Activated naive CD8-positive, alpha-beta T cell treated with anti-CD3 and anti-CD28 coated beads for 36 hours (primary cell): ENCODE measurements at regions not wholly inside any gene's neighbourhood (a gene's known extent, or its start where the extent isn't known, plus 50 kb on each side); places are given as distances from the start of the nearest gene placed in this dataset.

Experiments
- DNase-seq: peaks from one replicate; pipeline ENCODE4 v3.0.0; 2021
- H3K27ac Mint-ChIP-seq: one replicate; pipeline ENCODE4 v1.8.0; 2022; ENCODE audit warnings: mild to moderate bottlenecking, moderate library complexity, mixed read lengths
- H3K27me3 Mint-ChIP-seq: one replicate; pipeline ENCODE4 v1.8.0; 2022; ENCODE audit warnings: mild to moderate bottlenecking, mixed read lengths
- H3K36me3 Mint-ChIP-seq: one replicate; pipeline ENCODE4 v1.8.0; 2021; ENCODE audit warnings: mild to moderate bottlenecking, mixed read lengths
- H3K4me1 Mint-ChIP-seq: one replicate; pipeline ENCODE4 v1.8.0; 2021; ENCODE audit warnings: mixed read lengths
- H3K4me3 Mint-ChIP-seq: one replicate; pipeline ENCODE4 v1.8.0; 2022; ENCODE audit warnings: mild to moderate bottlenecking, moderate library complexity, mixed read lengths
- H3K9me3 Mint-ChIP-seq: one replicate; pipeline ENCODE4 v1.8.0; 2022; ENCODE audit warnings: mixed read lengths

DNA sequence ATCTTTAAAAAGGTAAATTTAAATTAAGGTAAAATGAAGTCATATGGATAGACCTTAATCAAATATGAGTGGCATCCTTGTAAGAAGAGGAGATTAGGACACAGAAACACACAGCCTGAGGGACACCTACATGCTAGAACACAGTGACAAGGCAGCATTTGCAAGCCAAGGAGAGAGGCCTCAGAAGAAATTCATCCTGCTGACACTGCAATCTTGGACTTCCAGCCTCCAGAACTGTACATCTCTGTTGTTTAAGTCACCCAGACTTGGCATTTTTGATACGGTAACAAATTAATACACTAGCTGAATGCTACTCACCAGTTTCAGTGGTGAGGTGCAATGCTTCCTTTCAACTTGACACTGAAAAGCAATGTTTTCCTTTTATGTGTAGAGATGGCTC lies 305.0 kb downstream of the TDRD15 start:
- Mint-ChIP-seq H3K9me3 (peaks cover 6% of the 10 kb centered on the region), H3K27ac (no peak overlapping the region), H3K27me3 (no peaks in the 10 kb centered on the region), H3K4me1 (no peaks in the 10 kb centered on the region), H3K4me3 (no peak overlapping the region), H3K36me3 (no peaks in the 10 kb centered on the region)
- DNase-seq, result no peak

DNA sequence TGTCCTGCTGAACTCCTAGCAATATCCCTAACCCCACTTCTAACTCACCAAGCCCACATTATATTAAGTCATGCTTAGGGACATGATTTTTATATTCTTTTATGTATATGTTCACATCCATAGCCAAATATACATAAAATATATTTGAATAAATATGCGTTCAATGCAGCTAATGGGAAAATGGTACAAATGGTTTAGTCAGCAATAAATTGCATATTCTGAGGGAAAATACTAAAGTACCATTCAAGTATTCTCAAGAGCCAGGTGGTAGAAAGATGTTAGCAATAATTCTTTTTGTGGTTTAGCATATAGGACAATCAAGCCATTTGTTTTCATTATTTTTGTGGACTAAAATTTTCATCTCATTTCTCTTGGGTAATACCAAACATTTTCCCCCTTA lies 306.0 kb downstream of the TDRD15 start:
- no peaks in the 10 kb centered on the region for H3K4me1 Mint-ChIP-seq
- peaks cover 7% of the 10 kb centered on the region for H3K9me3 Mint-ChIP-seq
- H3K27ac Mint-ChIP-seq, result no peak overlapping the region
- H3K4me3 Mint-ChIP-seq, result no peak overlapping the region
- no peaks in the 10 kb centered on the region for H3K36me3 Mint-ChIP-seq
- H3K27me3 Mint-ChIP-seq, result no peaks in the 10 kb centered on the region
- no peak for DNase-seq

DNA sequence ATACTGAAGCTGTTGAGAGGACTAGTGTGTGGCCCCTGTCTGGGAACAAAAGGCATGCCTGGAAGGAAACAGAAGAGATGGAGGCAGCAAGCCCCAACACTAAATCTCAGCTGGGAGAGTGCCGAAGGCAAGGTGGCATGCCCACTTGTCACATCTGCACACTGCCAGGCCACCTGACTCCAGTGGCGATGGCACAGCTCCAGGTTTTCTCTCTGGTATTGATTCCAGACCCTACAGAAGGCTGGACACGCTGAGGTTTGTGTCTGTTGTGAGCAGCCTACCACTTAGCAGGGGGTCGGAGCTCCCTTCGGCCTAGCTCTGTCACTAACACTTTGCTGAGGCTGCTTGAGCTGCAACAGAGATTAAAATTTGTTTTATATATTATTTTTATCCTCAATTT lies 307.3 kb downstream of the TDRD15 start:
- no peak for DNase-seq
- Mint-ChIP-seq H3K4me1 (no peaks in the 10 kb centered on the region), H3K4me3 (no peak overlapping the region), H3K9me3 (peaks cover 7% of the 10 kb centered on the region), H3K27ac (no peak overlapping the region), H3K36me3 (no peaks in the 10 kb centered on the region), H3K27me3 (no peaks in the 10 kb centered on the region)

DNA sequence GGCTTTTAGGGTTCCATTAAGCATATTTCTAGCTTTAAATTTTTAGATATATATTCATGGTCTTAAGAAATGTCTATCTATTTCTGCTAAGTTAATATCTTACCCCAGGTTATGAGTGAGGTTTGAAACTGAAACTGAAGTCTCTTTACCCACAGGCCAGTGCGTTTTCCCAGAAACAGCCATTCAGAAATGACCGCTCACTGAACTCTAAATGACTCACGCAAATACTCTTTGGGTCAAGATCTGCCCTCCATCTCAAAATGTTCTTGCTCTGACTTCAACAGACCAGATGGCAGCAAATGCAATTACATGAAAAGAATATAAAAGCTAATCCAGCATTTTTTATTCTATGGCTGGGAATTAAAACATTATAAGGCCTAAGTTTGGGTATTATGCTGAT lies 315.2 kb downstream of the TDRD15 start:
- H3K27ac Mint-ChIP-seq, result no peak overlapping the region
- H3K4me1 Mint-ChIP-seq, result no peaks in the 10 kb centered on the region
- no peak for DNase-seq
- no peaks in the 10 kb centered on the region for H3K36me3 Mint-ChIP-seq
- H3K4me3 Mint-ChIP-seq, result no peak overlapping the region
- peaks cover 4% of the 10 kb centered on the region for H3K9me3 Mint-ChIP-seq
- H3K27me3 Mint-ChIP-seq, result no peaks in the 10 kb centered on the region

DNA sequence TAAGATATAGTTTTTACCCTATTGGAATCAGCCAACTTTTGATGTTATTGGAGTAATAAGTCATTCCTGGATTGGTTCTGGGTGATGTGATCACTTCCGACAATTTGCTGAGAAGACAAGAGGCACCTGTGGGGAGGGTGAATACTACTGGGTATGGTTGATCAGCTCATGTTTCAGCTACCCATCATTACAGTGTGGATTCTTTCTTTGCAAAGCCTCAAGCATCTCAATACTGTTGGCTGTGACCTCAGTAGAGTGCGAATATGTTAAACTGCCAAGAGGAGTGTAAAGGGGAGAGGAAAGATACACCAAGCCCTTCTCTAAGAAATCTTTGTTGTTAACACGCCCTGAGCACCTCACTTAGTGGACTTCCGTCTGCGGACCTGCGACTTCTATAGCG lies 317.7 kb downstream of the TDRD15 start:
- Mint-ChIP-seq H3K27ac (no peak overlapping the region), H3K27me3 (no peaks in the 10 kb centered on the region), H3K4me3 (no peak overlapping the region), H3K36me3 (no peaks in the 10 kb centered on the region), H3K4me1 (no peaks in the 10 kb centered on the region), H3K9me3 (peaks cover 5% of the 10 kb centered on the region)
- DNase-seq, result no peak

DNA sequence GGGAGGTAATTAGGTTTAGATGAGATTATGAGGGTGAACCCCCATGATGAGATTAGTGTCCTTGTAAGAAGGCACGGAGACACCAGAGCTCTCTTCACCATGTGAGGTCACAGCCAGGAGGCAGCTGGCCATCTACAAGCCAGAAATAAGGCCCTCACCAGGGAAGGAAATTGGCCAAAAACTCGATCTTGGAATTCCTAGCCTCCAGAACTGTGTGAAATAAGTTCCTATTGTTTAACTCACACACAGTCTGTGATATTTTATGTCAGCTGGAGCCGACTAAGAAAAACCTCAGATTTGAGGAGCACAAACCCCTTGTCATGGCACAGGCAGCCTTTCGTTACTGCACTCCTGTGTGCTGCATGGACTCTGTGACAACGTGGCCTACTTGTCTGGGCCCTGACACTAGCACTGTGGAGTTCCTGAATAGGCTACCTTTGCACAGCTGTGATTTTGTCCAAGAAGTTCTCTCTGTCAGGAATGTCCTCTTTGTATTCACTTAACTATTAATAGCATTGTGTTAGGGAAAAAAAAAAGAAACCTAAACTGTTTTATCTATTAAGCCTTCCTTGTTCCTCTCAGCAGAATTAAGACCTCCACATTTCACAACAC lies 319.8 kb downstream of the TDRD15 start:
- Mint-ChIP-seq H3K4me3 (no peak overlapping the region), H3K4me1 (no peaks in the 10 kb centered on the region), H3K27ac (no peak overlapping the region), H3K36me3 (no peaks in the 10 kb centered on the region), H3K27me3 (no peaks in the 10 kb centered on the region), H3K9me3 (peaks cover 5% of the 10 kb centered on the region)
- no peak for DNase-seq

DNA sequence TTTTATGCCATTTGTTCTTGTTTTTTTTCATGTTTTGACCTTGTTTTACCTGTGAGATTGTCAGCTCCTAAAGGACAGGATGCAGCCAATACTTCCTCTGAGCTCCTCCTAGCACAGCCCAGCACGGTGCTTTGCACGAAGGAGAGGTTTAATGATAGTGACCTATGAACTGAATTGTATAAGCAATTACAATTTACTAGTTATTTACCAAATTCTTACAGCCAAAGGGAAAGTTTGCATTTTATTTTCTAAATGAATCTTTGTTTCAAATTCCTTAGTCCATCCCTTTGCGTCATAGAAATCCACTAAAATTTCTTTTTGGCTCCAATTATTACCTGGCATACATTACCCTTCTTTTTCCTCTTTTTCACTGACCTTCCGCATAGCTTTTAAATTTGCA lies 326.1 kb downstream of the TDRD15 start:
- Mint-ChIP-seq H3K27me3 (no peaks in the 10 kb centered on the region), H3K27ac (no peak overlapping the region), H3K36me3 (no peaks in the 10 kb centered on the region), H3K4me3 (no peak overlapping the region), H3K4me1 (no peaks in the 10 kb centered on the region), H3K9me3 (no peaks in the 10 kb centered on the region)
- DNase-seq, result no peak

DNA sequence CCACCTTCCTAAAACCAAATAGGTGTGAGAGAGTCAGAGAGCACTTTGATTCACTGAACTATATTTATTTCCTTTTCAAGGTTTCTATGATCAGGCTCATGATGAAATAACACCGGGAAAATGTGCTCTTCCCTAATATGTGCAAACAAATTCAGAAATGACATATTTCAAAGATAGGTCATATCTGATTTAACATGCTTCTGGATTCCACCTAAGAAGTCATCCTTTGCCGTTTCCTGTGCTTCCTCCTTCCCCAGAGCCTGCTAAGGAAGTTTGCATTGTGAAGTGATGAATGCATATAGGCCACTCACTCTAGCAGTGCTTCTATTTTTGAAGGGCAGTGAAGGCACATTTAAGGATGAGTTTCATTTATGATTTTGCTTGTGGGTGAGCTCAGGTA lies 327.6 kb downstream of the TDRD15 start:
- no peaks in the 10 kb centered on the region for H3K36me3 Mint-ChIP-seq
- no peaks in the 10 kb centered on the region for H3K9me3 Mint-ChIP-seq
- no peak overlapping the region for H3K4me3 Mint-ChIP-seq

DNA sequence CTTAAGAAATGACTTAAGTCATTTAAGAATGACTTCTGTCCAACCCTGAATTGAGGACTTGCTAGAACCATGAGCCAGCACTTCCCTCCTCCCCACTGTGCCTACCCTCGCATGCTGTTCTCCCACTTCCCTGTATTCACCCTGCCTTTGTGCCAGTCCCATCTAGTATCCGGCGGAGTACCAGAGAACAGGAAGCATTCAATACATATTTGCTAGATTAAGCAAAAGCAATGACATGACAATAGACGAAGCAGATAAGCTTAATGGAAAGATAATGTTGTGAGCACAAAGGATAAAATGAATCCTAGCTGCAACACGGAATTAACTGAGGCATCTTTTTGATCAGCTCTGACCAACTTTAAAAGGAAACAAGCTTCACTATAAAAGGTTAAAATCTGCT lies 328.5 kb downstream of the TDRD15 start:
- H3K9me3 Mint-ChIP-seq, result no peaks in the 10 kb centered on the region

More for the DNA sequence above, 327.6 kb downstream of the TDRD15 start:
- no peak overlapping the region for H3K27ac Mint-ChIP-seq
- H3K4me1 Mint-ChIP-seq, result no peaks in the 10 kb centered on the region
- DNase-seq, result no peak
- H3K27me3 Mint-ChIP-seq, result no peaks in the 10 kb centered on the region

DNA sequence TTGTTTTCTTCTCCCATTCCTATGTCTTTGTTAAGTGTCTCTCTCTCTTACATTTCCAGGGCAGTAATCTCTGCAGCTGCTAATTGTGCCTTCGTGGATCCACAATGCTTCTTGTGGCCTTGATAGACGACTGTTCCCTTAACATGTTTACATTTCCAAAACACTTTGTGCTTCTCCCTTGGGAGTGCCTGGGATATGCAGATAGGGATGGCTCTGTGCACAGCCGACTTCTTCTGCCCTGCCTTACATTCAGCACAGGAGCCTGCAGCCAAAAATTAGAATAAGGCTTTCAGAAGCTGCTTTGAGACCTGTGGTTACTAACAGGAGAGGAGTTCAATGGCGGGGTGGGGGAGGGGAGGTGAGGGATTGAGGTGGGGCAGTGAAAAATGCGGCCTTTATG lies 328.9 kb downstream of the TDRD15 start:
- no peak overlapping the region for H3K4me3 Mint-ChIP-seq
- H3K9me3 Mint-ChIP-seq, result no peaks in the 10 kb centered on the region

More for the DNA sequence above, 328.5 kb downstream of the TDRD15 start:
- Mint-ChIP-seq H3K36me3 (no peaks in the 10 kb centered on the region), H3K27me3 (no peaks in the 10 kb centered on the region), H3K4me3 (no peak overlapping the region), H3K4me1 (no peaks in the 10 kb centered on the region), H3K27ac (no peak overlapping the region)
- no peak for DNase-seq

DNA sequence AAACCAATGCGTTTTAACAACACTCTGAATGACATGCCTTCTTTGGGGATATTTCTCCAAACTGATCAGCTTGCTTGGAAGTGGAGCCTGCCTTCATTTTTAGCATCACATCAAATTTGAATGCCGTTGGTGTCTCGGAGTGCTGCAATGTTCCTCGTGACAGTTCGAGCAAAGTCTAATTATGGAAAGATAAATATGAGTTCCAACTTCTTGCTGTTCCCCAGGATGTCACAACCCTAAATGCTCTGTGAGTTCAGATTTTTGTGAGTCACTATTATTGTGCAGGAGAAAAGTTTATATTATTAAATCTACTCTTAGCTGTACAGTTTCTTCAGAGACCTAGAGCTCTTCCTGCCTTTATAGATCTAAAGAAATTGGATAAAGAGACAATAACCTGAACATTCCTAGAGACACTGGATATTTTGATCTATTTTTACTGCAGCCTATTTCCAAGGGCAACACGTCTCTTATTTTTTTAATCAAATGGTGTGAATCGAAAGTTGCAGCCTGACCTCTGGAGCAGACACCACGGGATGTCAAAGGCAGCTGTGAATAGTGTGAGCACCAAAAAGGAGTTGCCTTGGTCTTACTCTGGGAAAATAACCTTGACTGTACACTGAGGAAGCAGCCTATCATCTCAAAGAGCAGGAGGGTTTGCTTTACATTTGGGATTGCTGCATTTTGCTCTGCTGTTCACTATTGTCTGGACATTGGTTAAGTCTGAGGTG lies 330.1 kb downstream of the TDRD15 start:
- Mint-ChIP-seq H3K36me3 (no peaks in the 10 kb centered on the region), H3K27me3 (no peaks in the 10 kb centered on the region), H3K4me1 (no peaks in the 10 kb centered on the region), H3K4me3 (no peak overlapping the region), H3K27ac (no peak overlapping the region), H3K9me3 (peaks cover 4% of the 10 kb centered on the region)
- DNase-seq, result no peak

More for the DNA sequence above, 328.9 kb downstream of the TDRD15 start:
- Mint-ChIP-seq H3K27ac (no peak overlapping the region), H3K27me3 (no peaks in the 10 kb centered on the region), H3K36me3 (no peaks in the 10 kb centered on the region), H3K4me1 (no peaks in the 10 kb centered on the region)
- DNase-seq, result no peak

DNA sequence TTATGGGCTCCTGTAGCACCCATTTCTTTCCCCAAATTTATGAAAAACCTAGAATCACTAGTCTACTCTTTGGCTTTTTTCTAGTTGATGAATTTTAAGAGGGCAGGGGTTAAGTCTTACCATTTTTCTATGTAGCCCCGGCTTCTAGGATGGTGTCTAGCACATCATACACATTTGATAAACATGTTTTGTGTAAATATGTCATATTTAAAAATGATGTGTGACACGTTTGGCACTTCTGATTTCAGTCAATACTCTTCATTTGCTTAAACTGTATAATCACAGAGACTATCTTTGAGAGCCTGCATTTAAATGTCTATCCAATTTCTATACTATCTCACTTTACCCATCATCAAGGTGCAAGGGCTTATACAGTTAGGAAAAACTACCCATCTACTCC lies 331.1 kb downstream of the TDRD15 start:
- H3K9me3 Mint-ChIP-seq, result peaks cover 10% of the 10 kb centered on the region
- no peak overlapping the region for H3K4me3 Mint-ChIP-seq
- H3K36me3 Mint-ChIP-seq, result no peaks in the 10 kb centered on the region
- no peaks in the 10 kb centered on the region for H3K4me1 Mint-ChIP-seq
- no peak overlapping the region for H3K27ac Mint-ChIP-seq
- DNase-seq, result no peak
- no peaks in the 10 kb centered on the region for H3K27me3 Mint-ChIP-seq

DNA sequence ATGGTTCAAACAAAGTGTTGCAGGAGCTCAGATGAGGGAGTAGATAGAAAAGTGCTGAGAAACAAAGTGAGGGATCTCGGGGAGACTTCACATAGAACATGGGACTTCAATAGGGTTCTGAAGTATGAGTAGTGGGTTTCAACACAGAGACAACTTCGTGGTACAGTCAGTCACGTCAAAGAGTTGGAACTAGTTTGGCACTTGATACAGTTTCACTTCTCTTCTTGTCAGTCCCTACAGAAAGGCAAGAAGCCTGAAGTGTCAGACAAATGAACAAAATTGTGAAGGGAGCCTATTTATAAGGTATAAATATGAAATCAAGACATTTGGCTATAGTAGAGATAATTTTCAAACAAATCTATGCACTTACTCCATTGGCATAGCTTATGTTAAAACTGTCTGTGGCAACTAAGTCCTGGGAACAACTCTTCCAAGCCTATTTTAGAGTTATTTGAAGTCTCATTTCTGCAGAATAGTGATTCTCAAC lies 338.0 kb downstream of the TDRD15 start:
- Mint-ChIP-seq H3K27ac (no peak overlapping the region), H3K4me3 (no peak overlapping the region)

DNA sequence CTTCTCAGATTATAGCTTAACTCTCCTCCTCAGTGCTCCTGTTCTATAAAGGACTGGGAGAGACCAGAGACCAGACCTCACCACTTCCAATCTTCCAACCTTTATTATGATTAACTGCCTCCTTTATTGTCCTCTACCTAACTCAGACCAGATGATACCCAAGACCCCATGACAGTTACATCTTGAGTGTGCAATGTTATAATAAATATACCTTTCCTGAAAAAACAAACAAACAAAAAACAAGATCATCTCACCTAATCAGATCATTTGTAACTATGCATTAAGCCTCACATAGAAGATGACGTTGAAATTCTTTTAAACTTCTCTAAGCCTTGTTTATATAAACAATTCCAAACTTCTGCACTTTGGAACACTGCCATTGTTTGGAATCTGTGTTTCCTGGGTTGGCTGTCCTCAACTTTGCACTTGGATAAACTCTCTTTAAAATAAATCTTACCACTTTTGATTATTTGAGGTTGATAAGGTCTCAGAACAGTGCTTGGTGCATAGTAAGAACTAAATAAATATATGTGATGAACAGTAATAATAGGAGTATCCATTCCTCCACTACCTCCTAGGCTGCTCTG lies 342.7 kb downstream of the TDRD15 start:
- H3K27me3 Mint-ChIP-seq, result no peaks in the 10 kb centered on the region
- no peak overlapping the region for H3K4me3 Mint-ChIP-seq
- DNase-seq, result no peak
- no peaks in the 10 kb centered on the region for H3K9me3 Mint-ChIP-seq
- H3K36me3 Mint-ChIP-seq, result no peaks in the 10 kb centered on the region
- no peaks in the 10 kb centered on the region for H3K4me1 Mint-ChIP-seq
- no peak overlapping the region for H3K27ac Mint-ChIP-seq

More for the DNA sequence above, 338.0 kb downstream of the TDRD15 start:
- Mint-ChIP-seq H3K9me3 (peaks cover 11% of the 10 kb centered on the region), H3K27me3 (no peaks in the 10 kb centered on the region), H3K4me1 (no peaks in the 10 kb centered on the region), H3K36me3 (no peaks in the 10 kb centered on the region)
- DNase-seq, result no peak

DNA sequence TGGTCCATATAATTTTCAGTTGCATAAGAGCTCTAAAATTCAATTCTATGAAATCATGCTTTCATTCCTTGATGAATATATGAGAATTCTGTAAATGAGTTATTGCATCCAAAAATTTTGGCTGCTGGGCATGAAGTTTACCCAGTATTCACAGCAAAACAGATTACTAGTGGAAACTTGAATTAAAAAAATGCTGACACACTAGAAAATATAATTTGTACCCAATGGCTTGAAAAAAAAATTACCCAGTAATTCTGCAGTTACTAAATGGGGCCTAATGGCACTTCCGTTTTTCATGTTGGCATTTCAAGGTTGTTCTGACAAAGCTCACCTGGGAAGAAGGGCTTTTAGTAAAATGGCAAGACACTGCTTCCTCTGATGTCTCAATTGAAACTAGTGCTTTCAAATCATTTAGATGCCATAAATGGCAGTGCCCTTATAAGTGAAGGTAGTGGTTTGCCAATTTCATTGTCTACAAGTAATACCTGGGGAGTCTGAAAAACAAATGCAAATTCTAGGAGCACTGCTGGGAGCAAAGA lies 343.6 kb downstream of the TDRD15 start:
- no peaks in the 10 kb centered on the region for H3K9me3 Mint-ChIP-seq
- no peak for DNase-seq
- no peaks in the 10 kb centered on the region for H3K36me3 Mint-ChIP-seq
- no peak overlapping the region for H3K27ac Mint-ChIP-seq
- H3K4me1 Mint-ChIP-seq, result no peaks in the 10 kb centered on the region
- H3K4me3 Mint-ChIP-seq, result no peak overlapping the region
- no peaks in the 10 kb centered on the region for H3K27me3 Mint-ChIP-seq
